GM19395 (cell line): ENCODE measurements at regions not wholly inside any gene's neighbourhood (a gene's known extent, or its start where the extent isn't known, plus 50 kb on each side); places are given as distances from the start of the nearest gene placed in this dataset.
"Not testable (repeated sequence)": the region's sequence is repeated elsewhere in the genome, so short reads cannot be mapped to it uniquely, and the experiment has no call there.

ENCODE experiments used
- ATAC-seq: cut with Tn5 transposase; IDR thresholded peaks from one replicate; pipeline ENCODE4 v1.9.1; 2021; ENCODE audit warnings: mild to moderate bottlenecking, moderate library complexity; ENCODE audit not compliant: unreplicated experiment

- ATAC-seq = no peak
Measured at GRCh38 chr22:34416022-34416860, 496.0 kb upstream of the LARGE1 start.

GRCh38 chr22:34422948-34423347 lies 502.7 kb upstream of the LARGE1 start:
- ATAC-seq = not testable (repeated sequence)

- ATAC-seq = no peak
Measured at GRCh38 chr22:34427436-34427835, 507.2 kb upstream of the LARGE1 start.

GRCh38 chr22:34427841-34428240 lies 507.6 kb upstream of the LARGE1 start:
- no peak for ATAC-seq

- no peak for ATAC-seq
Measured at GRCh38 chr22:34429314-34429713, 509.0 kb upstream of the LARGE1 start.

GRCh38 chr22:34430386-34430785 lies 510.1 kb upstream of the LARGE1 start:
- ATAC-seq = no peak

GRCh38 chr22:34434371-34434770 lies 514.1 kb upstream of the LARGE1 start:
- ATAC-seq = no peak

- ATAC-seq = no peak
Measured at GRCh38 chr22:34437140-34437539, 516.9 kb upstream of the LARGE1 start.

GRCh38 chr22:34454598-34454997 lies 534.3 kb upstream of the LARGE1 start:
- ATAC-seq = no peak

- no peak for ATAC-seq
Measured at GRCh38 chr22:34462795-34463194, 542.5 kb upstream of the LARGE1 start.

GRCh38 chr22:34475886-34476285 lies 555.6 kb upstream of the LARGE1 start:
- ATAC-seq = no peak

- no peak for ATAC-seq
Measured at GRCh38 chr22:34476762-34477161, 556.5 kb upstream of the LARGE1 start.

GRCh38 chr22:34481090-34481489 lies 560.8 kb upstream of the LARGE1 start:
- no peak for ATAC-seq

- ATAC-seq = no peak
Measured at GRCh38 chr22:34486381-34486780, 566.1 kb upstream of the LARGE1 start.

- no peak for ATAC-seq
Measured at GRCh38 chr22:34489861-34490260, 569.6 kb upstream of the LARGE1 start.

- no peak for ATAC-seq
Measured at GRCh38 chr22:34490886-34491285, 570.6 kb upstream of the LARGE1 start.

GRCh38 chr22:34493486-34493885 lies 572.5 kb upstream of the ISX start:
- ATAC-seq = no peak

- ATAC-seq = no peak
Measured at GRCh38 chr22:34501366-34501965, 564.5 kb upstream of the ISX start.

- no peak for ATAC-seq
Measured at GRCh38 chr22:34502821-34503220, 563.1 kb upstream of the ISX start.

GRCh38 chr22:34508797-34509196 lies 557.2 kb upstream of the ISX start:
- ATAC-seq = no peak

GRCh38 chr22:34526681-34527080 lies 539.3 kb upstream of the ISX start:
- ATAC-seq = no peak

GRCh38 chr22:34534101-34534500 lies 531.9 kb upstream of the ISX start:
- no peak for ATAC-seq
